PC-3 (cell line): ENCODE measurements at regions not wholly inside any gene's neighbourhood (a gene's known extent, or its start where the extent isn't known, plus 50 kb on each side); places are given as distances from the start of the nearest gene placed in this dataset.

Source experiments
- ATAC-seq: fragments of 200-7000 bp; cut with Tn5 transposase; 2 replicates; pipeline ENCODE4 v1.9.1; 2020; ENCODE audit warnings: mild to moderate bottlenecking, moderate library complexity
- BruUV-seq: library from RNA; stranded (reverse); fragments of 400-500 nt; replicated peaks from 2 replicates; lab custom pipeline; 2021; lab: Mats Ljungman, UMichigan
- CTCF ChIA-PET: fragments of 300-600 bp; sonication (Branson Sonifier 250); formaldehyde crosslinking; loops from one replicate; lab custom pipeline; 2022; ENCODE audit warnings: antibody characterized with exemption; lab: Charles Lee
- POLR2A ChIA-PET: fragments of 300-600 bp; sonication (Branson Sonifier 250); formaldehyde crosslinking; loops from one replicate; lab custom pipeline; 2022; ENCODE audit warnings: antibody characterized with exemption; ENCODE audit not compliant: unreplicated experiment; lab: Charles Lee
- DNase-seq: peaks from one replicate; pipeline ENCODE4 v3.0.0-alpha.2; 2015
- H2AFZ ChIP-seq: fragments of 300-600 bp; sonication (generic); 2 replicates; pipeline ENCODE4 v1.6.0; 2016; ENCODE audit warnings: antibody characterized with exemption, low read length
- H3F3A ChIP-seq: fragments of 300-600 bp; sonication (generic); one replicate; pipeline ENCODE4 v1.6.0; 2017; ENCODE audit warnings: antibody characterized with exemption, low read length, control low read depth, mild to moderate bottlenecking; ENCODE audit not compliant: unreplicated experiment
- H3K27ac ChIP-seq: fragments of 300-600 bp; sonication (generic); 2 replicates; pipeline ENCODE4 v1.5.1; 2016; ENCODE audit warnings: mild to moderate bottlenecking, low read length
- H3K27me3 ChIP-seq: fragments of 300-600 bp; sonication (generic); 2 replicates; pipeline ENCODE4 v1.6.1; 2016; ENCODE audit warnings: low read length, mixed read lengths
- H3K36me3 ChIP-seq: fragments of 300-600 bp; sonication (generic); 2 replicates; pipeline ENCODE4 v1.6.1; 2016; ENCODE audit warnings: low read depth, mixed run types, low read length, mixed read lengths
- H3K4me1 ChIP-seq: fragments of 300-600 bp; sonication (generic); 2 replicates; pipeline ENCODE4 v1.5.1; 2016; ENCODE audit warnings: low read length; ENCODE audit not compliant: insufficient read depth
- H3K4me2 ChIP-seq: fragments of 300-600 bp; sonication (generic); 2 replicates; pipeline ENCODE4 v1.6.0; 2016; ENCODE audit warnings: low read length
- H3K4me3 ChIP-seq: fragments of 300-600 bp; sonication (generic); 2 replicates; pipeline ENCODE4 v1.5.1; 2016; ENCODE audit warnings: mild to moderate bottlenecking, low read length, mixed read lengths
- H3K79me2 ChIP-seq: fragments of 300-600 bp; sonication (generic); 2 replicates; pipeline ENCODE4 v1.6.1; 2017; ENCODE audit warnings: low read length, mixed read lengths
- H3K9ac ChIP-seq: fragments of 300-600 bp; sonication (generic); 2 replicates; pipeline ENCODE4 v1.6.0; 2016; ENCODE audit warnings: mild to moderate bottlenecking, low read length
- H3K9me2 ChIP-seq: fragments of 300-600 bp; sonication (generic); replicated peaks from 2 replicates; pipeline ENCODE4 v1.6.1; 2016; ENCODE audit warnings: mixed run types, low read length, mixed read lengths
- H3K9me3 ChIP-seq: fragments of 300-600 bp; sonication (generic); 2 replicates; pipeline ENCODE4 v1.6.1; 2016; ENCODE audit warnings: low read length, mixed read lengths
- H4K20me1 ChIP-seq: fragments of 300-600 bp; sonication (generic); 2 replicates; pipeline ENCODE4 v1.6.1; 2016; ENCODE audit warnings: low read length, mixed read lengths
- EZH2 ChIP-seq: fragments of 300-600 bp; sonication (generic); IDR thresholded peaks from one replicate; pipeline ENCODE4 v1.6.1; 2017; ENCODE audit warnings: antibody characterized with exemption, mild to moderate bottlenecking, low read length; ENCODE audit not compliant: unreplicated experiment
- EZH2phosphoT487 ChIP-seq: fragments of 300-600 bp; sonication (generic); IDR thresholded peaks from 2 replicates; pipeline ENCODE4 v1.6.1; 2018; ENCODE audit warnings: mild to moderate bottlenecking, antibody characterized with exemption, low read length, borderline replicate concordance
- intact Hi-C: fragments of 100-400 bp; cut with micrococcal nuclease; formaldehyde crosslinking; loops from 2 replicates; pipeline ENCODE4 v1.9.0; 2023
- TF ChIP-seq, protein P1 (sequence below): fragments of 300-600 bp; sonication (generic); conservative IDR thresholded peaks from 2 replicates; pipeline ENCODE4 v1.5.1; 2017; ENCODE audit warnings: antibody characterized with exemption, low read depth, mild to moderate bottlenecking, low read length

DNA sequence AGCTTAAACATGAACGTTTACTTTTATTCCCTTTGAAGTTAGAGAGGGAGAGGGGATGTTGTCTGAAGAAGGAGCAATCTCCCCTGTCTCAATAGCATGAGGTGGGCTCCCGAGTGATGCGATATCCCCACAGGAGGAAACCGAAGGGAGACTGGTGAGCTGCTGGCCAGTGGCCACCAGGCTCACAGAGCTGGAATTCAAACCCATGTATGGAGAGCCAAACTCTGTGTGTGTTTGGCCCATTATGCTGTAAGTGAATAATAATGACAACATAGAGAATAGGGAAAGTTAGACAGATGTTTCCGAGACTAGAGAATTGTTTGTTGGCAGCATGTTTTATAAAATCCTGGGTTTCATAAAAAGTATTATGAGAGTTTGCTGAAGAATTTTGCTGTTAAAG, 66.1 kb upstream of the CLNK start:
- Histone ChIP-seq H3K9me2 (no peaks in the 10 kb centered on the region), H3F3A (no peaks in the 10 kb centered on the region), H3K4me3 (no peak overlapping the region), H2AFZ (no peak overlapping the region), H4K20me1 (no peaks in the 10 kb centered on the region), H3K4me2 (no peak overlapping the region), H3K79me2 (no peaks in the 10 kb centered on the region), H3K9ac (no peak overlapping the region), H3K27me3 (no peaks in the 10 kb centered on the region), H3K27ac (no peak overlapping the region), H3K4me1 (no peaks in the 10 kb centered on the region), H3K9me3 (no peaks in the 10 kb centered on the region), H3K36me3 (no peaks in the 10 kb centered on the region)
- CTCF ChIA-PET: no interaction called here
- no peak for DNase-seq
- intact Hi-C loops: no loop called here
- ATAC-seq: no peak
- no TSS peak for BruUV-seq
- POLR2A ChIA-PET: no interaction called here
- TF ChIP-seq, protein P1, sequence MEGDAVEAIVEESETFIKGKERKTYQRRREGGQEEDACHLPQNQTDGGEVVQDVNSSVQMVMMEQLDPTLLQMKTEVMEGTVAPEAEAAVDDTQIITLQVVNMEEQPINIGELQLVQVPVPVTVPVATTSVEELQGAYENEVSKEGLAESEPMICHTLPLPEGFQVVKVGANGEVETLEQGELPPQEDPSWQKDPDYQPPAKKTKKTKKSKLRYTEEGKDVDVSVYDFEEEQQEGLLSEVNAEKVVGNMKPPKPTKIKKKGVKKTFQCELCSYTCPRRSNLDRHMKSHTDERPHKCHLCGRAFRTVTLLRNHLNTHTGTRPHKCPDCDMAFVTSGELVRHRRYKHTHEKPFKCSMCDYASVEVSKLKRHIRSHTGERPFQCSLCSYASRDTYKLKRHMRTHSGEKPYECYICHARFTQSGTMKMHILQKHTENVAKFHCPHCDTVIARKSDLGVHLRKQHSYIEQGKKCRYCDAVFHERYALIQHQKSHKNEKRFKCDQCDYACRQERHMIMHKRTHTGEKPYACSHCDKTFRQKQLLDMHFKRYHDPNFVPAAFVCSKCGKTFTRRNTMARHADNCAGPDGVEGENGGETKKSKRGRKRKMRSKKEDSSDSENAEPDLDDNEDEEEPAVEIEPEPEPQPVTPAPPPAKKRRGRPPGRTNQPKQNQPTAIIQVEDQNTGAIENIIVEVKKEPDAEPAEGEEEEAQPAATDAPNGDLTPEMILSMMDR: no peak
- TF ChIP-seq EZH2phosphoT487 (no peak), EZH2 (no peak)

DNA sequence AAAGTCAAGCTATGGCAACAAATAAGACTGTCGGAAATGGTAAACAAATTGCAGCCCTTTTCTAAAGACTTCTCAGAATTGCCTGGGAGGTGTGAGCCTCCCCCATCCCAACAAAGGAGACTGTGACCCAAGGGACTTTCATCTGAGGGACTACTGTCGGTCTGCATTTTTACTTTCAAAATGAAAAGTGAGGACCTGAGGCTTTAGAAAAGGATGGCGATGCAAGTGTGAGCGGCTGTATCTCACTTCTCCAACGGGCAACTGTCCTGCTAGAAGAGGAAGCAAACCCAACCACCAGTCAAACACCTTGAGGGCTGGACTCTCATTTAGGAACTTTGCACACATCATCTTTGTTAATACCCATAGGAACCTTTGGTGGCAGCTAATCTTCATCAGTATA, 62.6 kb upstream of the CLNK start:
- Histone ChIP-seq H3K9me3 (no peaks in the 10 kb centered on the region), H3F3A (no peaks in the 10 kb centered on the region), H3K27me3 (no peaks in the 10 kb centered on the region), H3K4me2 (no peak overlapping the region), H3K79me2 (no peaks in the 10 kb centered on the region), H3K4me3 (no peak overlapping the region), H4K20me1 (no peaks in the 10 kb centered on the region), H3K4me1 (no peaks in the 10 kb centered on the region), H3K27ac (no peak overlapping the region), H3K36me3 (no peaks in the 10 kb centered on the region), H2AFZ (no peak overlapping the region), H3K9me2 (no peaks in the 10 kb centered on the region), H3K9ac (no peak overlapping the region)
- BruUV-seq: no TSS peak
- TF ChIP-seq EZH2phosphoT487: no peak
- TF ChIP-seq EZH2: no peak
- TF ChIP-seq, protein P1: no peak
- intact Hi-C loops: no loop called here
- DNase-seq (no peak), ATAC-seq (no peak)
- ChIA-PET CTCF (no interaction called here), POLR2A (no interaction called here)

DNA sequence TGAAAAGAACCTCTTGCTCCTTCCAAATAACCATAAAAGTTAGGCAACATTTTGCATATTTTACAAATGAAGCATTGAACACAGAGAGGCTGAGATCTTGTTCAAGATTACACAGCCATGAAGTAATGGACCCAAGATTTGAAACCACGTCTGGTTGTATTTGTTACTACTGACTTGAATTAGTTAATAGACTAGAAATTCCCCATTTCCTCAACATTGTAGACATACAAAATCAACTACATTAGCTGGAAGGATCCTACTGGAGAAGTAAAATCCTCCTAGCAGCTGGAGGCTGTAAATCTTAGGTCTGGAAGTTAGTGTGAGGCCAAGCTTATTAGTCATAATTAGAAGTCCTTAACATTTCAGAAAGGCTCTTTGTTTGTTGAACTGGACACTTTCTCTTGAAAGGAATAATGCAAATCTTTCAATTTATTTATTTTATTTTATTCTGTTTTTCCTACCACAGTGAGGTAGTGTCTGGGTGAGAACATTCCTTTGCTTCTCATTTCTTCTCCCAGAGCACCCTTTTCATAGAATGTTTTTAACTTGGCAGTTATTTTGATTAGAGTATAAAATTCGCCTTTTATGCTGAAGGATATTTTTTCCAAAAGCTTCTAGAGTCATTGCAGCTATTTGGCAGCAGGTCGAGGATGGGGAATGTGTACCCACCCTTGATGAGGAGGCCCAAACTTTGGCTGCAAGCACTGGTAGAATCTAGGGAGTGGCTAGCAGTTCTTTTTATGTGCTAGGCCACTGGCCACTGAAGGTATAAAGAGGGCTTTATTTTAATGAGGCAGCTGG, 62.0 kb upstream of the CLNK start:
- no peaks in the 10 kb centered on the region for H3K4me1 ChIP-seq
- H3K9me2 ChIP-seq: no peaks in the 10 kb centered on the region
- H2AFZ ChIP-seq: no peak overlapping the region
- H3K36me3 ChIP-seq: no peaks in the 10 kb centered on the region
- ATAC-seq: no peak
- H4K20me1 ChIP-seq: no peaks in the 10 kb centered on the region
- no peaks in the 10 kb centered on the region for H3K9me3 ChIP-seq
- H3K27ac ChIP-seq: no peak overlapping the region
- no peak overlapping the region for H3K4me2 ChIP-seq
- H3K79me2 ChIP-seq: no peaks in the 10 kb centered on the region
- no peaks in the 10 kb centered on the region for H3K27me3 ChIP-seq
- POLR2A ChIA-PET: no interaction called here
- DNase-seq: no peak
- TF ChIP-seq, protein P1: no peak
- no peak for TF ChIP-seq EZH2phosphoT487
- no peak for TF ChIP-seq EZH2
- H3F3A ChIP-seq: no peaks in the 10 kb centered on the region
- H3K9ac ChIP-seq: no peak overlapping the region
- H3K4me3 ChIP-seq: no peak overlapping the region
- intact Hi-C loops: no loop called here
- no TSS peak for BruUV-seq
- CTCF ChIA-PET: no interaction called here
